ENCODE measurements at regions not wholly inside any gene's neighbourhood (a gene's known extent, or its start where the extent isn't known, plus 50 kb on each side); places are given as distances from the start of the nearest gene placed in this dataset.
"Not testable (repeated sequence)": the region's sequence is repeated elsewhere in the genome, so short reads cannot be mapped to it uniquely, and the experiment has no call there.

- Histone ChIP-seq H3K4me1 (no peaks in the 10 kb centered on the region), H3K36me3 (no peaks in the 10 kb centered on the region), H3K4me3 (no peak overlapping the region), H3K27ac (no peak overlapping the region), H3K27me3 (replicated peaks in 1 of 7) (no peaks in the 10 kb centered on the region), H3K9me3 (peaks cover 0 to 2% (median 0%) of the 10 kb centered on the region in 8 donors)
- 14 to 53% (median 33%) methylated on average over 2 of the region's 2 CpGs for WGBS, 5 donors
- no peak for DNase-seq
- TF ChIP-seq, protein P1, sequence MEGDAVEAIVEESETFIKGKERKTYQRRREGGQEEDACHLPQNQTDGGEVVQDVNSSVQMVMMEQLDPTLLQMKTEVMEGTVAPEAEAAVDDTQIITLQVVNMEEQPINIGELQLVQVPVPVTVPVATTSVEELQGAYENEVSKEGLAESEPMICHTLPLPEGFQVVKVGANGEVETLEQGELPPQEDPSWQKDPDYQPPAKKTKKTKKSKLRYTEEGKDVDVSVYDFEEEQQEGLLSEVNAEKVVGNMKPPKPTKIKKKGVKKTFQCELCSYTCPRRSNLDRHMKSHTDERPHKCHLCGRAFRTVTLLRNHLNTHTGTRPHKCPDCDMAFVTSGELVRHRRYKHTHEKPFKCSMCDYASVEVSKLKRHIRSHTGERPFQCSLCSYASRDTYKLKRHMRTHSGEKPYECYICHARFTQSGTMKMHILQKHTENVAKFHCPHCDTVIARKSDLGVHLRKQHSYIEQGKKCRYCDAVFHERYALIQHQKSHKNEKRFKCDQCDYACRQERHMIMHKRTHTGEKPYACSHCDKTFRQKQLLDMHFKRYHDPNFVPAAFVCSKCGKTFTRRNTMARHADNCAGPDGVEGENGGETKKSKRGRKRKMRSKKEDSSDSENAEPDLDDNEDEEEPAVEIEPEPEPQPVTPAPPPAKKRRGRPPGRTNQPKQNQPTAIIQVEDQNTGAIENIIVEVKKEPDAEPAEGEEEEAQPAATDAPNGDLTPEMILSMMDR (IDR thresholded peaks at IDR 0.05 in 8 of 11, conservative IDR thresholded peaks at IDR 0.05 in 3 of 11), result no peak
- no peak for TF ChIP-seq POLR2AphosphoS5 (IDR thresholded peaks at IDR 0.05)
- no peak for TF ChIP-seq POLR2A (IDR thresholded peaks at IDR 0.05)
- intact Hi-C loops (cut with DNase I; ENCODE audit: low total_unique reads), result no loop called here
These were observed 182.2 kb downstream of the POLR1F start for GRCh38 chr7:19526639-19527038.

GRCh38 chr7:19522486-19522885 is 186.4 kb downstream of the POLR1F start:
- Histone ChIP-seq H3K27ac (no peak overlapping the region), H3K4me1 (no peaks in the 10 kb centered on the region), H3K27me3 (replicated peaks in 1 of 7) (no peaks in the 10 kb centered on the region), H3K36me3 (no peaks in the 10 kb centered on the region), H3K9me3 (peaks cover 0 to 2% (median 0%) of the 10 kb centered on the region in 8 donors), H3K4me3 (no peak overlapping the region)
- no peak for DNase-seq
- no peak for TF ChIP-seq POLR2AphosphoS5 (IDR thresholded peaks at IDR 0.05)
- TF ChIP-seq POLR2A (IDR thresholded peaks at IDR 0.05), result no peak
- TF ChIP-seq, protein P1 (IDR thresholded peaks at IDR 0.05 in 8 of 11, conservative IDR thresholded peaks at IDR 0.05 in 3 of 11), result no peak
- WGBS, 5 donors, result 53 to 76% (median 63%) methylated on average over 3 of the region's 3 CpGs
- intact Hi-C loops (cut with DNase I; ENCODE audit: low total_unique reads), result no loop called here

- intact Hi-C loops (cut with DNase I; ENCODE audit: low total_unique reads), result no loop called here
- Histone ChIP-seq H3K9me3 (peaks cover 0 to 2% (median 0%) of the 10 kb centered on the region in 8 donors), H3K27ac (no peak overlapping the region), H3K4me3 (no peak overlapping the region), H3K27me3 (replicated peaks in 1 of 7) (no peaks in the 10 kb centered on the region), H3K36me3 (no peaks in the 10 kb centered on the region), H3K4me1 (no peaks in the 10 kb centered on the region)
- 69 to 82% (median 72%) methylated on average over 1 of the region's 1 CpG for WGBS, 5 donors
- no peak for TF ChIP-seq POLR2AphosphoS5 (IDR thresholded peaks at IDR 0.05)
- TF ChIP-seq, protein P1 (IDR thresholded peaks at IDR 0.05 in 8 of 11, conservative IDR thresholded peaks at IDR 0.05 in 3 of 11), result no peak
- no peak for TF ChIP-seq POLR2A (IDR thresholded peaks at IDR 0.05)
- no peak for DNase-seq
These were observed 188.4 kb downstream of the POLR1F start for GRCh38 chr7:19520392-19520791.

DNA sequence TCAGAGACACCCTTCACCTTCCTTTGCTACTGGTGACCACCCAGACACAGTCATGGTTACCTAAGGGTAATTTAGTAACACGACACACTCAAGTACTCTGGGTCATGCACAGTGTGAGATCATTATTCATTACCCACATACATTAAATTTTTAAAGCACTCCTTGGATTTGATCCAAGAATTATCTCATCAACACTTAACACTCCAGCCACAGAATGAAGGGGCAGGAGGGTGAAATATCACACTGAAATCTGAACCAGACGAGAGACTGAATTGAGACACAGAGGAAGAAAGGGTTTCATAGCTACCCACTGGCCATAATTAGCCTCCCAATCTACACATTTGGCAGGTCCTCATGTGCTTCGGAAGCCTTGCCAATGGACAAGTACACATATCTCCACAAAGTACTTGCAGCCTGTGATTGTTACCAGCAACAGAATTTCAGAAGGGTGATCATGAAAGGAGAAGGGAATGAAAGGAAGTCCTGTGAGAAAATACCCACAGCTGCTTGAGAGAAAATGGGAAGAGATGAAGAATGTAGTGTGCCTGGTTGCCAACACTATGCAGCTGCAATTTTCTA is 189.3 kb downstream of the POLR1F start:
- TF ChIP-seq, protein P1 (IDR thresholded peaks at IDR 0.05 in 8 of 11, conservative IDR thresholded peaks at IDR 0.05 in 3 of 11), result no peak
- TF ChIP-seq POLR2AphosphoS5 (IDR thresholded peaks at IDR 0.05) (no peak), POLR2A (IDR thresholded peaks at IDR 0.05) (no peak)

DNA sequence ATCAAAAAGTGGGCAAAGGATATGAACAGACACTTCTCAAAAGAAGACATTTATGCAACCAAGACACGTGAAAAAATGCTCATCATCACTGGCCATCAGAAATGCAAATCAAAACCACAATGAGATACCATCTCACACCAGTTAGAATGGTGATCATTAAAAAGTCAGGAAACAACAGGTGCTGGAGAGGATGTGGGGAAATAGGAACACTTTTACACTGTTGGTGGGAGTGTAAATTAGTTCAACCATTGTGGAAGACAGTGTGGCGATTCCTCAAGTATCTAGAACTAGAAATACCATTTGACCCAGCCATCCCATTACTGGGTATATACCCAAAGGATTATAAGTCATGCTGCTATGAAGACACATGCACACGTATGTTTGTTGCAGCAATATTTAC is 191.3 kb downstream of the POLR1F start:
- H3K9me3 ChIP-seq; H3K4me3 ChIP-seq; H3K4me1 ChIP-seq; intact Hi-C loops (cut with DNase I; ENCODE audit: low total_unique reads); H3K36me3 ChIP-seq; H3K27ac ChIP-seq; H3K27me3 ChIP-seq (replicated peaks in 1 of 7); DNase-seq: not testable (repeated sequence)
- 71 to 84% (median 77%) methylated on average over 3 of the region's 3 CpGs for WGBS, 5 donors

More for the DNA sequence above, 189.3 kb downstream of the POLR1F start:
- no peak for DNase-seq
- no peak overlapping the region for H3K27ac ChIP-seq
- no peaks in the 10 kb centered on the region for H3K27me3 ChIP-seq (replicated peaks in 1 of 7)
- H3K4me1 ChIP-seq, result no peaks in the 10 kb centered on the region
- no peak overlapping the region for H3K4me3 ChIP-seq
- intact Hi-C loops (cut with DNase I; ENCODE audit: low total_unique reads), result no loop called here
- 42 to 66% (median 44%) methylated on average over 3 of the region's 3 CpGs for WGBS, 5 donors
- H3K9me3 ChIP-seq, result peaks cover 0 to 1% (median 0%) of the 10 kb centered on the region in 8 donors
- H3K36me3 ChIP-seq, result no peaks in the 10 kb centered on the region
